Astrocyte of the spinal cord (primary cell): ENCODE measurements at regions not wholly inside any gene's neighbourhood (a gene's known extent, or its start where the extent isn't known, plus 50 kb on each side); places are given as distances from the start of the nearest gene placed in this dataset.
"Not testable (repeated sequence)": the region's sequence is repeated elsewhere in the genome, so short reads cannot be mapped to it uniquely, and the experiment has no call there.

ENCODE experiments used
- DNase-seq: peaks from one replicate; pipeline ENCODE4 v3.0.0; 2011; ENCODE audit warnings: low read depth, low spot score
- H3K4me3 ChIP-seq: 2 replicates; pipeline ENCODE4 v1.5.1; 2011; ENCODE audit warnings: low read depth, mild to moderate bottlenecking, low read length, moderate library complexity
- in situ Hi-C: cut with HindIII; loops from 2 replicates; pipeline ENCODE4 v1.10.0; 2017; ENCODE audit warnings: low sequenced_read_pairs
- TF ChIP-seq, protein P1 (sequence below): IDR thresholded peaks from 2 replicates; pipeline ENCODE4 v1.5.1; 2012; ENCODE audit warnings: low read depth, mild to moderate bottlenecking, low read length, inconsistent platforms

DNA sequence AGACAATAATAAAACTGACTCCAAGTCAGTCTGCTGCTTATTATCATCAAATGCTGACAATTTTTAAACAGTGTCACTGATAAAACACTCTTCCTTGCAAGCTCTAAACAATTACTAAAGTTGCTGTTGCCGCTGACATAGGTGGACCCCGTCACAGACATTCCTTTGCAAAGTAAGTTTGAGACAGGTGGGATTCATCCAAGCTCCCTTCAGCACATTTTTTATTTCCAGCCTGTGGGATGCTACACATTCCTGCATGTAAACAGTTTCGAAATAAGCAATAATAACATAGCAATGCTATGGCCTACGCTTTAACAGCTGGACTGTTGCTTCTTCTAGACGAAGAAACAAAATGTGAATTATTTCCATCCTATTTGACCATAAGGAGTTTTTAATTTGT lies 85.4 kb upstream of the HIF1A start:
- no peak overlapping the region for H3K4me3 ChIP-seq
- no peak for DNase-seq
- in situ Hi-C loops = no loop called here
- TF ChIP-seq, protein P1, sequence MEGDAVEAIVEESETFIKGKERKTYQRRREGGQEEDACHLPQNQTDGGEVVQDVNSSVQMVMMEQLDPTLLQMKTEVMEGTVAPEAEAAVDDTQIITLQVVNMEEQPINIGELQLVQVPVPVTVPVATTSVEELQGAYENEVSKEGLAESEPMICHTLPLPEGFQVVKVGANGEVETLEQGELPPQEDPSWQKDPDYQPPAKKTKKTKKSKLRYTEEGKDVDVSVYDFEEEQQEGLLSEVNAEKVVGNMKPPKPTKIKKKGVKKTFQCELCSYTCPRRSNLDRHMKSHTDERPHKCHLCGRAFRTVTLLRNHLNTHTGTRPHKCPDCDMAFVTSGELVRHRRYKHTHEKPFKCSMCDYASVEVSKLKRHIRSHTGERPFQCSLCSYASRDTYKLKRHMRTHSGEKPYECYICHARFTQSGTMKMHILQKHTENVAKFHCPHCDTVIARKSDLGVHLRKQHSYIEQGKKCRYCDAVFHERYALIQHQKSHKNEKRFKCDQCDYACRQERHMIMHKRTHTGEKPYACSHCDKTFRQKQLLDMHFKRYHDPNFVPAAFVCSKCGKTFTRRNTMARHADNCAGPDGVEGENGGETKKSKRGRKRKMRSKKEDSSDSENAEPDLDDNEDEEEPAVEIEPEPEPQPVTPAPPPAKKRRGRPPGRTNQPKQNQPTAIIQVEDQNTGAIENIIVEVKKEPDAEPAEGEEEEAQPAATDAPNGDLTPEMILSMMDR = no peak

DNA sequence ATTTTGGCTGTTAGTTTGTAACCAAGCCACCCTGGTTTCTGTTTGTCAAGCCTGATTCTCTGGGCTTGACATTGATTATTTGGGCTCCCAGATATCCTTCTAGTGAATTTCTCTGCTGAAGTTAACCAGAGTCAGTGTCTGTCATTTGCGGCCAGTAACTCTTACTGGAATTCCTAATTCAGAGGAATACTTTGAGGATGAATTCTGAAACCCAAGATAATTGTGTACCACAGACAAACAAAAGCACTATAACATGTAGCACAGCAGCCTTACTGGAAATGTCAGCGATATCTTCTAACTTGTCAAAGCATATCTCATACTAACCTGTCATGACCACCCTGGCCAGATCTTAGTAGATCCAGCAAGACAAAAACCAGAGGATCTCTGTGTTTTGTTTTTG lies 84.4 kb upstream of the HIF1A start:
- in situ Hi-C loops = no loop called here
- DNase-seq = no peak
- TF ChIP-seq, protein P1 = no peak

DNA sequence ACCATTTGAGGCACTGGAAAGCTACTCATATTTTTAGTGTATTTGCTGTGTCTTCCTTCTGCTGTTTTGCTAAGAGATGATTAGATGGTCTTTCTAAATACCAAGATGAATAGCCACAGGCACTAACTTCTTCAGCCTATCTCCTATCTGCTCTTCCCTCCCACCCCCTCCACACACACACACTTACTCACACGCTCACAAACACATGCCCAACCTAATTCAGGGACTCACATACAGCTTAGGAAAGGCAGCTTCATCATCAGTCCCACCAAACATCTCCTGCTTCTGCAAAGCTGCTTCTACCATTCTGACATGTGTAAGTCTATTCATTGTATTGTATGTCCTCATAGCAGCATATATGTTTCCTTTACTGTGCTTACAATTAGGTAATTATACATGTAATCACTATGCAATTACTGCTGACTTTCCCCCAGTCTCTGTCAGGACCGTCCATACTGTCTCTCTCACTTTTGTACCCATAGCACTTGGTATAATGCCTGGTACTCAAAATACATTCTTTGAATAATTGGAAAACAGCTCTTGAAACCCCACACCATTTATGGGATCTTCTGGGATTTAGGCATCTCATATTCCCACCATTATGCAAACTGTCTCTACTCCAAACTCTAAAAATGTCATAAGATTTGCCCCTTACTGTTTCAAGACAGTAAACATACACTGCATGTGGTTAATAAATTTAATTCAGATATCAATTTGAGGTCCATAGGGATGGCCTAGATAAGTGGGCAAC lies 83.3 kb upstream of the HIF1A start:
- no peak overlapping the region for H3K4me3 ChIP-seq
- in situ Hi-C loops = no loop called here
- TF ChIP-seq, protein P1 = no peak
- no peak for DNase-seq

More for the DNA sequence above, 84.4 kb upstream of the HIF1A start:
- no peak overlapping the region for H3K4me3 ChIP-seq

DNA sequence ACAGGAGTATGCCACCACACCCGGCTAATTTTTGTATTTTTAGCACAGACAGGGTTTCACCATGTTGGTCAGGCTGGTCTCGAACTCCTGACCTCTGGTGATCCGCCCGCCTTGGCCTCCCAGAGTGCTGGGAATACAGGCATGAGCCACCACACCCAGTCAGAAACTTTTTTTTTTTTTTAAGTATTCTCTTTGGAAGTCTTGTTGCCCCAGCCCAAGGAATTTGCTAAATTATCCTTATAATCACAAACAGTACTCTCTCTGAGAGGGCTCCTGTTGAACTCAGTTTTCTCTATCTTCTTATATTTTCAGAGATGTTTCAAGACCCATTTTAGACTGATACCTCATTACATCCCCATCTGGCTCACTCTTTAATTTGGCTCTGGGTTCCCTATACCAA lies 82.3 kb upstream of the HIF1A start:
- DNase-seq, H3K4me3 ChIP-seq, in situ Hi-C loops: not testable (repeated sequence)

DNA sequence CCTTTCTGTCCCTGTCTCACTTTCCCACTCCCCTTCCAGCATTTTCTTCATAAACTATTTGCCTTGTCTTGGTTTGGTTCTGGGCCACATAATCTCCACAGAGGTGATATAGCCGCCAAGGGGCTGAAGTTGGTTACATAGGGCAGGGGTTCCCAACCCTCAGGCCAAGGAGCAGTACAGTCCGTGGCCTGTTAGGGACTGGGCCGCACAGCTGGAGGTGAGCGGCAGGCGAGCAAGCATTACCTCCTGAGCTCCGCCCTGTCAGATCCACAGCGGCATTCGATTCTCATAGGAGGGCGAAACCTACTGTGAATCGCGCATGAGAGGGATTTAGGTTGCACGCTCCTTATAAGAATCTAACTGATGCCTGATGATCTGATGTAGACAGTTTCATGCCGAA lies 80.6 kb upstream of the HIF1A start:
- TF ChIP-seq, protein P1 = no peak
- H3K4me3 ChIP-seq = no peak overlapping the region
- DNase-seq = no peak
- in situ Hi-C loops = no loop called here

DNA sequence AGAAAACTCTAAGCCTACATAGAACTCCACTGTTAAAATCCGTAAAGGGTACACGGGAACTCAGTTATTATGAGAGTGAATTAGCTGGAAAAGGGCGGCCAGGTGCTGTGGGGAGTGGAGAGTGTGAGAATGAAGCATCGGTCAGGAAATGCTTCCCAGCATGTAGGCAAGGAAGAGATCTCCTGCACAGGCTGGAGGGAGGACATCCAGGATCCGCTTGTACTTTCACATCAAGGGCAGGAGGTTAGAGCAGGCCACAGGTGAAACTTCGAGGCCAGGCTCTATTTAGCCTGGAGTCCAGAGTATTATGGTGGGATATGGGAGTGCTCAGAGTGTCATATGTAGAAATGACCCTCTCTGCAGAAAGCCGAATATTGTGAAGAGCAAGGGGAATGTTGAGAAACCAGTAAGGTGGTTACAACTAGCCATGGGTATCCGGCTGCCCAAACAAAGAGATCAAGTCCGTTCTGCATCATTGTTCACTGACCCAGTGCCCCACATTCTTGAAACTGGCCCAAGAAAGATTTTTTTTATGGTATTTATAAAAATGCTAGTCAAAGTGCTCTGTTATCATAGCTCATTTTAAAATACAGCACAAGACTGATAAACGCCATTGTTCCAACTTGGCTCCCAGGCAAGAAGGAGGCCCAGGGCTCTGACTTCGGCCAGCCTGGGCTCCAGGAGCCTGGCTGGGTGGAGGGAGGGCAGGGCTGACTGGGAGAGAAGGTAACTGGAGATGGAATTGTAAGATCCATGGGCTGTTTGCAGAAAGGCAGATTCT lies 79.4 kb upstream of the HIF1A start:
- TF ChIP-seq, protein P1 = no peak
- no peak overlapping the region for H3K4me3 ChIP-seq
- DNase-seq = no peak
- in situ Hi-C loops = no loop called here

DNA sequence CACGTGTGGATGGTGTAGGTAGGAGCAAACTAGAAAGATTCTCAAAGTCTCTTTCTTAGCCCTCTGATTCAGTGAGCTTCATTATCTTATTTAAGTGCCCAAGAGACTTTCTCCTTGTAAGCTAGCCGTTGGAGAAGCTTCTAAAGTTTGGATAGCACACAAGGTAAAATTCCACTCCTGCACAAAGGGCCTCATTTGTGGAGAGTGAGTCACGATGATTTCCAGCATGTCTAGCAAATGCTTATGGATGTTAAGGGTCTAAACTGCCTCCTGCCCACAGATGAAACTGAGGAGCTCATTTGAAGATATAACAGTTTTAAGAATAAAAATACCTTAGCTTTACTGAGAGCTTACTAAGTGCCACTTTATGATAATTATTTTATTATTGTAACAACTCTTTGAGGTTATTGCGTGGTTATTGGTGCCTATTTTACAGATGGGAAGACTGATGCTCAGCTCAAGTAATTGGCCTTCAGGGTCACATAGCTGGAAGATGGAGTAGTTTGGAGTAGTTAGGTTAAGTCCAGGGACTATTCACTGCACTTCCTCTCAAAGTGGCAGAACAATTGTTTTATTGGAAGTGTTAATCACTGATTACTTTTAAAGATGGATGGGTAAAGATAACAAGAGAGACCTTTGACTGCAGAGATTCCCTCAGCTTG lies 78.7 kb upstream of the HIF1A start:
- DNase-seq = peak; percentile 88
- TF ChIP-seq, protein P1 = no peak
- H3K4me3 ChIP-seq = no peak overlapping the region
- in situ Hi-C loops = no loop called here
